Naive thymus-derived CD8-positive, alpha-beta T cell (primary cell): ENCODE measurements at regions not wholly inside any gene's neighbourhood (a gene's known extent, or its start where the extent isn't known, plus 50 kb on each side); places are given as distances from the start of the nearest gene placed in this dataset.

Source experiments
- ATAC-seq, 2 donors: fragments of 150-1000 bp; cut with Tn5 transposase in 1 of 2; sonication (Bioruptor Pico), chemical (Tn5 transposase) in 1 of 2; 1 replicate in 1 of 2; 2 replicates in 1 of 2; pipeline ENCODE4 v1.10.0; 2021; ENCODE audit warnings: mild to moderate bottlenecking in 2 of 2, moderate library complexity in 2 of 2
- POLR2A ChIA-PET: fragments of 350-600 bp; sonication (Branson Sonifier 250); formaldehyde crosslinking; loops from one replicate; lab custom pipeline; 2021; ENCODE audit warnings: antibody characterized with exemption; lab: Charles Lee
- DNase-seq, 10 donors: peaks; one replicate each; pipeline versions ENCODE4 v3.0.0 to v3.0.0-alpha.2; 2020 to 2022
- H3K27ac Mint-ChIP-seq, 10 donors: one replicate each; pipeline ENCODE4 v1.8.0; 2020 to 2022; ENCODE audit warnings: mild to moderate bottlenecking in 10 of 10, mixed read lengths in 10 of 10, moderate library complexity in 4 of 10, inconsistent platforms in 1 of 10
- H3K27me3 Mint-ChIP-seq, 5 donors: one replicate each; pipeline ENCODE4 v1.8.0; 2021 to 2022; ENCODE audit warnings: mixed read lengths in 5 of 5
- H3K36me3 Mint-ChIP-seq, 3 donors: one replicate each; pipeline ENCODE4 v1.8.0; 2020 to 2022; ENCODE audit warnings: mixed read lengths in 3 of 3, mild to moderate bottlenecking in 2 of 3, inconsistent platforms in 1 of 3
- H3K4me1 Mint-ChIP-seq, 4 donors: one replicate each; pipeline ENCODE4 v1.8.0; 2021 to 2022; ENCODE audit warnings: mixed read lengths in 4 of 4
- H3K4me3 Mint-ChIP-seq, 10 donors: one replicate each; pipeline ENCODE4 v1.8.0; 2020 to 2022; ENCODE audit warnings: mild to moderate bottlenecking in 10 of 10, mixed read lengths in 10 of 10, moderate library complexity in 6 of 10, inconsistent platforms in 1 of 10
- H3K9me3 Mint-ChIP-seq, 9 donors: one replicate each; pipeline ENCODE4 v1.8.0; 2020 to 2022; ENCODE audit warnings: mixed read lengths in 9 of 9, mild to moderate bottlenecking in 3 of 9, inconsistent platforms in 1 of 9, moderate library complexity in 1 of 9

- no peak overlapping the region for H3K27ac Mint-ChIP-seq
- H3K4me3 Mint-ChIP-seq = no peak overlapping the region
- H3K36me3 Mint-ChIP-seq = no peaks in the 10 kb centered on the region
- H3K4me1 Mint-ChIP-seq = no peaks in the 10 kb centered on the region
- POLR2A ChIA-PET = no interaction called here
- H3K27me3 Mint-ChIP-seq = no peaks in the 10 kb centered on the region
- H3K9me3 Mint-ChIP-seq = peaks cover 0 to 24% (median 4%) of the 10 kb centered on the region in 9 donors
- ATAC-seq (no peak), DNase-seq (no peak)
These were observed 99.6 kb upstream of the ROBO2 start for GRCh38 chr3:76940181-76940770.

DNA sequence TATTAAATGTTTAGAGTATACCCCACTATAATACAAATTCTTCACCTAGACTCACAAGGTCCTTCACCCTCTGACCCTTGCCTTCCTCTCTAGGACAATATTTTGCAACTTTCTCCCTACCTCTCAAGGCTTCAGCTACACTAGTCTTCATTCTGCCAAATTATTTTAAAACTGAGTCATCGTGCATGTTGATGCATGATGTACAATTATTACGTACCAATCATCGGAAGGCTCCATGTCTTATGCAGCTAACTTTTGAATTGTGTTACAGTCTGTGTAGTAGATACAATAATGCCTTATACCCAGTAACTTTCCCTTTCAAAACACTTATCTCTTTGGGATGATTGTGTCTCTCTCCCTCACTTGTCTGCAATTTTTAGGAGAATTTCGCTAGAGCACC is 98.5 kb upstream of the ROBO2 start:
- Mint-ChIP-seq H3K27ac (no peak overlapping the region), H3K27me3 (no peaks in the 10 kb centered on the region), H3K4me1 (no peaks in the 10 kb centered on the region), H3K4me3 (no peak overlapping the region), H3K36me3 (no peaks in the 10 kb centered on the region), H3K9me3 (peaks cover 0 to 24% (median 4%) of the 10 kb centered on the region in 9 donors)
- POLR2A ChIA-PET = no interaction called here
- no peak for DNase-seq
- ATAC-seq = no peak

DNA sequence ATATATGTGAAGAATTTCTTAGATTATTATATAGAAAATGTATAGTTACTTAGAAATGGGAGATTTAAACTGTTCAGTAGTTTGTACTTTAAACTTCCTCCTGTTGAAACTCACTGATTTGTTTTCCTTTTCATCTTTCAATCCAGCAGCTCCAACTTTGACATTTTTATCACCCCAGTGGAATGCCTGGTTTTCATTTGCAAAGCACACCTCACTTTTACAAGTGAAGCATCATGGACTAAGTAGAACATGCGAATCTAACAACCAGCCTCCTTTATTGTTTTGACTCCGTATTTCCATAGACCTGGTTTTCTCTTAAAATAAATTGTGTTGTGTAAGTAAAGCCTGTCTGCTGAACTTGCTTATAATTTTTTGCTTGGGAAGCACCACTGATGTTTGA is 97.8 kb upstream of the ROBO2 start:
- Mint-ChIP-seq H3K36me3 (no peaks in the 10 kb centered on the region), H3K4me3 (no peak overlapping the region), H3K9me3 (peaks cover 0 to 24% (median 4%) of the 10 kb centered on the region in 9 donors), H3K27me3 (no peaks in the 10 kb centered on the region), H3K4me1 (no peaks in the 10 kb centered on the region), H3K27ac (no peak overlapping the region)
- DNase-seq (no peak), ATAC-seq (no peak)
- POLR2A ChIA-PET = no interaction called here

DNA sequence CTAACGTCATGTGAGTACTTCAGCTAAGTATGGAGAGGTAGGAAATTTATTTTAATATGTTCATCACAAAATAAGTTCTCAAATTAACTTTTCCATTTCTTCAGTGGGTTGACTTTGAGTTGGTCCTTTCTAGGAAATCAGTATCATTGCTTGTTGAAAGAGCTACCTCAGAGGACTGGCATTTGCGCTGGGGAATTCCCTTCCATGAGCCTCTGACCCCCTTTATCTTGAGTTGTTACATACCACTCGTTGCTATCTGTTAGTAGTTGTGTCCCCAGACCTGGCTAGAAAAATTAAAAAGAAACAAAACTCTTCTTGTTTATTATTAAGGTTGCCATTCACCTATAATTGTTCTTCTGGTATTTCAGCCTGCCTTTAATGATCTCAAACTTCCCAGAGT is 96.8 kb upstream of the ROBO2 start:
- no peaks in the 10 kb centered on the region for H3K27me3 Mint-ChIP-seq
- H3K36me3 Mint-ChIP-seq = no peaks in the 10 kb centered on the region
- POLR2A ChIA-PET = no interaction called here
- peaks cover 0 to 24% (median 5%) of the 10 kb centered on the region in 9 donors for H3K9me3 Mint-ChIP-seq
- no peak overlapping the region for H3K4me3 Mint-ChIP-seq
- H3K4me1 Mint-ChIP-seq = no peaks in the 10 kb centered on the region
- ATAC-seq (no peak), DNase-seq (no peak)
- H3K27ac Mint-ChIP-seq = no peak overlapping the region

DNA sequence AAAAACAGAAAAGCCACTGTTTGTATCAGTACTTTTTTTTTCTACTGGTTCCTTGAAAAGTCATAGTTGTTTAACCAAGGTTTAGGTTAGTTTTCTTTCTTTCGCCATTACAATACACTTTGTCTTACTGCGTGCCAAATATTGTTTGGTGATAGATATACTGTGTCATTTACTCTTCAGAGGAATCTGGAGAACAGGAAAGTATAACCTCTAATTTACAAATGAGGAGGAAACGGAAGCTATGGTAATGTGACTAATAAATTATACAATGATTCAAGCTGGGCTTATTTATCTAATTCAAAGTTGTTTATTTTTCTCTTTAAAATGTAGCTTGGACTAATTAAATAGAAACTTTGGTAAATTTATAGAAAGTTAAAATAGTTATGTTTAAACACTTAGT is 96.2 kb upstream of the ROBO2 start:
- peaks cover 0 to 24% (median 4%) of the 10 kb centered on the region in 9 donors for H3K9me3 Mint-ChIP-seq
- no peaks in the 10 kb centered on the region for H3K4me1 Mint-ChIP-seq
- H3K36me3 Mint-ChIP-seq = no peaks in the 10 kb centered on the region
- DNase-seq (no peak), ATAC-seq (no peak)
- POLR2A ChIA-PET = no interaction called here
- H3K27me3 Mint-ChIP-seq = no peaks in the 10 kb centered on the region
- no peak overlapping the region for H3K4me3 Mint-ChIP-seq
- H3K27ac Mint-ChIP-seq = no peak overlapping the region

DNA sequence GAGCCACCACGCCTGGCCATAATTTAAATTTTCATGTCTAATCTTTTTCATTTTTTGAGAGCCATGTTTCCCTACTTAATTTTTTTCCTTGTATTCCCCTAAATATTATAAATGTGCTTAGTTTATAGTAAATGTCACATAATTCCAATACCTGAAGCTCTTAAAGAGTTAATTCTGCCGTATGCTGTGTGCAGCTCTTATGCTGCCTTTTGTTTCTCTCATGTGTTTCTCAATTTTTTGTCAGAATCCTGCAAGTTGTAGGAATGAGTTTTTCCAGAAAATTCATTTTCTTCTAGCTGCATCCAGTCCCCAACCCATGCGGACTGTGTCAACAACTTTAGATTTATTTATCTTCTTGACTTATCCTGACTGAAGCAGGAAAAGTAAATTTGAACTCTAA is 90.9 kb upstream of the ROBO2 start:
- ATAC-seq (no peak), DNase-seq (no peak)
- POLR2A ChIA-PET = no interaction called here
- Mint-ChIP-seq H3K4me3 (no peak overlapping the region), H3K27ac (no peak overlapping the region), H3K4me1 (no peaks in the 10 kb centered on the region), H3K36me3 (no peaks in the 10 kb centered on the region), H3K27me3 (no peaks in the 10 kb centered on the region), H3K9me3 (peaks cover 0 to 32% (median 9%) of the 10 kb centered on the region in 9 donors)

DNA sequence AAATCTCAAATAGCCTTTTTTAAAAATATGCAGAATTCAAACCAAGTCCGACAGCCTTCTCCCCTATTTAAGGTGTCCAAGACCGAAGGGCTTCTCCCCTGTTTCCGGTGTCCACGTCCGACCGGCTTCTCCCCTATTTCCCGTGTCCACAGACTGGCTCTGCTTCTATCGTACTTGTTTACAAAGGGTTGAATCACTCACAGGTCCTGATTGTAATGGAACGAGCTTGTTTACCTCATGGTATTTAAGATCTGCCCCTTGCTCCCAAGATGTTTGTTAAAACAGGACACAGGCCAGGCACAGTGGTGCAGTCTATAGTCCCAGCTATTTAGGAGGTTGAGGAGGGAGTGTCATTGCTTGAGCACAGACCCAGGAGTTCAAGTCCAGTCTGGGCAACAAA is 90.4 kb upstream of the ROBO2 start:
- H3K4me1 Mint-ChIP-seq = no peaks in the 10 kb centered on the region
- no peak for DNase-seq
- POLR2A ChIA-PET = no interaction called here
- no peak overlapping the region for H3K27ac Mint-ChIP-seq
- no peak for ATAC-seq
- H3K27me3 Mint-ChIP-seq = no peaks in the 10 kb centered on the region
- H3K4me3 Mint-ChIP-seq = no peak overlapping the region
- H3K9me3 Mint-ChIP-seq = peaks cover 0 to 32% (median 7%) of the 10 kb centered on the region in 9 donors
- H3K36me3 Mint-ChIP-seq = no peaks in the 10 kb centered on the region

DNA sequence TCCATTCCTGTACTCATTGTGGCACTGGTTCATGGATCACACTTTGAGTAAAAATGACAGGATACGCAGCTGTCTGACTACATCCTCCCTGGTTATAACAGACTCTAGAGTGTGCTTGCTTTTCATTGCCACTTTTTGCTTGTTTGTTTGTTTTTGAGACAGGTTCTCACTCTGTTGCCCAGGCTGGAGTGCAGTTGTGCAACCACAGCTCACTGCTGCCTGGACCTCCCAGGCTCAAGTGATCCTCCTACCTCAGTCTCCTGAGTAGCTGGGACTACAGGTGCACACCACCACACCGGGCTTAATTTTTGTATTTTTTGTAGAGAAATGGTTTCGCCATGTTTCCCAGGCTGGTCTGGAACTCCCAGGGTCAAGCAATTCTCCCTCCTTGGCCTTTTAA is 89.3 kb upstream of the ROBO2 start:
- Mint-ChIP-seq H3K4me3 (no peak overlapping the region), H3K27me3 (no peaks in the 10 kb centered on the region), H3K9me3 (peaks cover 0 to 29% (median 9%) of the 10 kb centered on the region in 9 donors), H3K36me3 (no peaks in the 10 kb centered on the region), H3K27ac (no peak overlapping the region), H3K4me1 (no peaks in the 10 kb centered on the region)
- DNase-seq (no peak), ATAC-seq (no peak)
- POLR2A ChIA-PET = no interaction called here

DNA sequence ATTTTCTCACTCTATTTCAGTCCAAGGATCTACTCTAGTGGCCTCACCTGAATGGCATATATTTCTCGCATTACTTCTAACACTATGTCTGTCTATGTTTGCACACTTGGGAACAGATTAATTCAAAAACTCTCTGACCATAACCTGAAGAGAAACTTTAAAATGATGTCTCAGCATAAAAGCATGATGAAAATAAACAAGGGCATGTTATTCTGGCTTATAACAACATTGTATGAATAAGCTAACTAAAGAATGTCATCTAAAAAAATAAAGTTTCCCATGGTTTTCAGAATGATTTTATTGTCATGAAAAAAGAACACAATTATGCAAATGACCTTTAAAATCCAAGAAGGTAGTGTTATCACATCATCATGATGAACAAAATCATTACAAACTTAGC is 85.5 kb upstream of the ROBO2 start:
- Mint-ChIP-seq H3K9me3 (peaks cover 0 to 26% (median 6%) of the 10 kb centered on the region in 9 donors), H3K27me3 (no peaks in the 10 kb centered on the region), H3K36me3 (no peaks in the 10 kb centered on the region), H3K4me1 (no peaks in the 10 kb centered on the region), H3K27ac (no peak overlapping the region), H3K4me3 (no peak overlapping the region)
- ATAC-seq (no peak), DNase-seq (no peak)
- POLR2A ChIA-PET = no interaction called here

DNA sequence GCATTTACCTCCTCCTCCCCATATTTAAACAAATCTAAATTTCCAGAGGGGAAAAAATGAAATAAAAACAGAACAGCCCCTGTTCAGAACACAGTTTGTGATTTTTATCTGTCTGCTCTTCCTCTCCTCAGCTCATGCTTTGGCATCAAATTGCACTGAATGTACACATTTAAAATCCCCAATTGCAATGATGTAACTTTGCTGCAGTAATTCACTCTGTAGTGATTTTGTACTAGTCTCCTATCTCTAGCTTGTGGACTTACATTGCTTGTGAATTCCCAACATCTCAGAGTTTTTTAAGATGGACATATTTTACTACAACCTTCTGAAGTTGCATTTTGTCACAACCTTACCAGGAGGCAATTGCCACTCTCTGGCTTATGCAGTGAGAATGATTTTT is 81.6 kb upstream of the ROBO2 start:
- DNase-seq = no peak
- H3K27ac Mint-ChIP-seq = no peak overlapping the region
- H3K36me3 Mint-ChIP-seq = no peaks in the 10 kb centered on the region
- POLR2A ChIA-PET = no interaction called here
- no peaks in the 10 kb centered on the region for H3K27me3 Mint-ChIP-seq
- H3K9me3 Mint-ChIP-seq = peaks cover 0 to 21% (median 3%) of the 10 kb centered on the region in 9 donors
- no peak overlapping the region for H3K4me3 Mint-ChIP-seq
- no peak for ATAC-seq
- H3K4me1 Mint-ChIP-seq = no peaks in the 10 kb centered on the region

GRCh38 chr3:76958861-76959260 is 81.0 kb upstream of the ROBO2 start:
- no peak overlapping the region for H3K27ac Mint-ChIP-seq
- no peaks in the 10 kb centered on the region for H3K27me3 Mint-ChIP-seq
- no peak overlapping the region for H3K4me3 Mint-ChIP-seq
- H3K9me3 Mint-ChIP-seq = peaks cover 0 to 21% (median 1%) of the 10 kb centered on the region in 9 donors
- no peaks in the 10 kb centered on the region for H3K4me1 Mint-ChIP-seq
- DNase-seq = no peak
- POLR2A ChIA-PET = no interaction called here
- H3K36me3 Mint-ChIP-seq = no peaks in the 10 kb centered on the region
- ATAC-seq = no peak

DNA sequence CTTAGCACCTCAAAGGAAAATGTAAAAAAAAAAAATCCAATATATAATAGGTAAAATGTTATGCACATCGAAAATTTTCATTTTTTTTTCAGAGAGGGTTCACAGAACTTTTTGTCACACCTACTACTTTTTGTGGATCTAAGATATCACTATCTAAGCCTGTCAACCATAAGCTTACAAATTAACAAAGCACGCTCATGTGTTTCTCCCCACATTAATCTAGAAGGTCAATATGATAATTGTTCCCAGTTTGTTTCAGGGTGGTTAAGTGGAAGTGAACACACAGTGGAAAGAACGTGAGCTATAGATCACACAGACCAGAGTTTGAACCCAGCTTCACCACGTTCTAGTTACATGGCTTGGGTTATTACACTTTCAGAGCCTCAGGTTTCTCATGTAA is 78.6 kb upstream of the ROBO2 start:
- peaks cover 0 to 30% (median 8%) of the 10 kb centered on the region in 9 donors for H3K9me3 Mint-ChIP-seq
- POLR2A ChIA-PET = no interaction called here

DNA sequence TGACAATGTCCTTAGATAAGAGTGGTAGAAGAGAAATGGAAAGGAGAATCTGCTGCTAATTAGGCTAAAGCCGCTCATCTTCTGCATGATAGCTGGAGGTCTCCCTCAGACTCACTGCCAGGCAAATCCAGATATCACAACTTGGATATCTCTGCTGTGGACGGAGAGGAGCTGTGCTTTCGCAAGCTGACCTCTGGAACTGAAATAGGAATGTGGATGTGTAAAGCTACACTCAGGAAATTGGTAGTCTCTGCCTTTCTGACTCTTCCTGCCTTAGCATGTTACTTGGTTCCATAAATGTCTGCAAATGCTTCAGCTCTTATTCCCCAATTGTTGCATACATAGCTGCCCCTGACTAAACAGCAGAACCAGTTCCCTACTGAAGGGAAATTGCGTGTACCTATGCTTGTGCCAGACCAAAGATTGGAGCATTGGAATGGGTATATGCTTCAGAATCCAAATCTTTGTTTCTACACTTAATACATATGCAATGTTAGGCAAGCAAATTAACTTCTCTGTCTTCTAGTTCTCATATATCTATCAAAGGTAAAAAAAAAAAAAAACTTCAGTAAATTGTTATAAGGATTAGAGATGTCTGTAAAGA is 74.7 kb upstream of the ROBO2 start:
- POLR2A ChIA-PET = no interaction called here
- Mint-ChIP-seq H3K4me1 (no peaks in the 10 kb centered on the region), H3K27ac (no peak overlapping the region), H3K4me3 (no peak overlapping the region), H3K9me3 (peaks cover 3 to 18% (median 5%) of the 10 kb centered on the region in 9 donors), H3K36me3 (no peaks in the 10 kb centered on the region), H3K27me3 (no peaks in the 10 kb centered on the region)
- DNase-seq (no peak), ATAC-seq (no peak)

More for the DNA sequence above, 78.6 kb upstream of the ROBO2 start:
- no peaks in the 10 kb centered on the region for H3K27me3 Mint-ChIP-seq
- ATAC-seq (no peak), DNase-seq (no peak)
- no peak overlapping the region for H3K4me3 Mint-ChIP-seq
- H3K36me3 Mint-ChIP-seq = no peaks in the 10 kb centered on the region
- H3K27ac Mint-ChIP-seq = no peak overlapping the region
- no peaks in the 10 kb centered on the region for H3K4me1 Mint-ChIP-seq

DNA sequence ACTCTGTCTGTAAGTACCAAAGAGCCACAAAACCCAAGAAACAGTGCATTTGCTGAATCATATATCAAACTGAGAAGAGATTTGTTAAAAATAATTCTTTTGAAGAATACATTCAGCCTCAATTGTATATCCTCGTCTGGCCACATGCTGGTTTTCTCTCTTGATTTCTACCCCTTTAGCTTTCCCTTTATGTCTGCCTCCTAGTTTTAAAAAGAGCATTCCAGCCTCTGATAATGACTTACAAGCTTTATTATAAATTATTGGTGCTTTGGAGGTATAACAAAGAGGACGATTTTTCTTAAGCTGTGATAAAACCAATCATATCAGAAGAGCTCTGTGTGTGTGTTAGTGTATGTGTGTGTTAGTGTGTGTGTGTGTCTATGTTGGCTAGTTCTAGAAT is 70.4 kb upstream of the ROBO2 start:
- ATAC-seq (no peak), DNase-seq (no peak)
- Mint-ChIP-seq H3K9me3 (peaks cover 2 to 17% (median 6%) of the 10 kb centered on the region in 9 donors), H3K4me3 (no peak overlapping the region), H3K27me3 (no peaks in the 10 kb centered on the region), H3K36me3 (no peaks in the 10 kb centered on the region), H3K4me1 (no peaks in the 10 kb centered on the region), H3K27ac (no peak overlapping the region)
- POLR2A ChIA-PET = no interaction called here
